Keratinocyte (primary cell): ENCODE measurements at regions not wholly inside any gene's neighbourhood (a gene's known extent, or its start where the extent isn't known, plus 50 kb on each side); places are given as distances from the start of the nearest gene placed in this dataset.

ENCODE experiments used
- CTCF ChIP-seq, 3 experiments: IDR thresholded peaks in 1 of 3; conservative IDR thresholded peaks in 1 of 3; optimal IDR thresholded peaks in 1 of 3; 2 replicates in 2 of 3; 3 replicates in 1 of 3; pipeline versions ENCODE3 to v1.5.1; 2011; ENCODE audit warnings: low read length in 3 of 3, mild to moderate bottlenecking in 3 of 3, moderate library complexity in 2 of 3, control low read depth in 1 of 3, inconsistent platforms in 1 of 3; ENCODE audit not compliant: insufficient read depth in 2 of 3; ENCODE audit errors: extremely low read depth in 1 of 3
- EZH2 ChIP-seq: IDR thresholded peaks from one replicate; pipeline ENCODE4 v1.6.1; 2012; ENCODE audit warnings: inconsistent platforms, mild to moderate bottlenecking, low read length, moderate library complexity

GRCh38 chr21:35615325-35615724 is 445.0 kb downstream of the SETD4 start:
- no peak for TF ChIP-seq CTCF (optimal IDR thresholded peaks at IDR 0.05 in 1 of 3, IDR thresholded peaks at IDR 0.05 in 1 of 3, conservative IDR thresholded peaks at IDR 0.05 in 1 of 3; ENCODE audit: extremely low read depth in 1 of 3, insufficient read depth in 2 of 3, low read length in 3 of 3)
- TF ChIP-seq EZH2: no peak
